Stimulated activated naive CD8-positive, alpha-beta T cell treated with anti-CD3 and anti-CD28 coated beads, Interleukin-15, Interleukin-2, amounts not matched to agents 100 ng/mL and 50 ng/mL, for 24 hours (primary cell): ENCODE measurements at regions not wholly inside any gene's neighbourhood (a gene's known extent, or its start where the extent isn't known, plus 50 kb on each side); places are given as distances from the start of the nearest gene placed in this dataset.

ENCODE experiments used
- H3K27ac Mint-ChIP-seq: one replicate; pipeline ENCODE4 v1.8.0; 2021; ENCODE audit warnings: mild to moderate bottlenecking, mixed read lengths
- H3K27me3 Mint-ChIP-seq: one replicate; pipeline ENCODE4 v1.8.0; 2021; ENCODE audit warnings: mixed read lengths
- H3K36me3 Mint-ChIP-seq: one replicate; pipeline ENCODE4 v1.8.0; 2021; ENCODE audit warnings: low read depth, mixed read lengths
- H3K4me1 Mint-ChIP-seq: one replicate; pipeline ENCODE4 v1.8.0; 2021; ENCODE audit warnings: low read depth, mixed read lengths
- H3K4me3 Mint-ChIP-seq: one replicate; pipeline ENCODE4 v1.8.0; 2021; ENCODE audit warnings: mild to moderate bottlenecking, mixed read lengths
- H3K9me3 Mint-ChIP-seq: one replicate; pipeline ENCODE4 v1.8.0; 2021; ENCODE audit warnings: mixed read lengths

- Mint-ChIP-seq H3K4me1 (no peaks in the 10 kb centered on the region), H3K36me3 (no peaks in the 10 kb centered on the region)
Measured at GRCh38 chr20:11652128-11652527, 265.6 kb upstream of the BTBD3 start.

GRCh38 chr20:11654766-11655165 lies 262.9 kb upstream of the BTBD3 start:
- Mint-ChIP-seq H3K36me3 (no peaks in the 10 kb centered on the region), H3K27ac (no peak overlapping the region), H3K27me3 (no peaks in the 10 kb centered on the region), H3K9me3 (peaks cover 8% of the 10 kb centered on the region), H3K4me1 (no peaks in the 10 kb centered on the region), H3K4me3 (no peak overlapping the region)

More at GRCh38 chr20:11652128-11652527, 265.6 kb upstream of the BTBD3 start:
- peaks cover 6% of the 10 kb centered on the region for H3K9me3 Mint-ChIP-seq
- no peak overlapping the region for H3K27ac Mint-ChIP-seq
- no peaks in the 10 kb centered on the region for H3K27me3 Mint-ChIP-seq
- no peak overlapping the region for H3K4me3 Mint-ChIP-seq

GRCh38 chr20:11660673-11661072 lies 257.0 kb upstream of the BTBD3 start:
- H3K27me3 Mint-ChIP-seq: no peaks in the 10 kb centered on the region
- H3K36me3 Mint-ChIP-seq: no peaks in the 10 kb centered on the region
- no peak overlapping the region for H3K27ac Mint-ChIP-seq
- no peak overlapping the region for H3K4me3 Mint-ChIP-seq
- no peaks in the 10 kb centered on the region for H3K4me1 Mint-ChIP-seq
- peaks cover 3% of the 10 kb centered on the region for H3K9me3 Mint-ChIP-seq

- H3K9me3 Mint-ChIP-seq: peaks cover 9% of the 10 kb centered on the region
- no peaks in the 10 kb centered on the region for H3K36me3 Mint-ChIP-seq
- H3K4me3 Mint-ChIP-seq: no peak overlapping the region
- no peaks in the 10 kb centered on the region for H3K4me1 Mint-ChIP-seq
- no peaks in the 10 kb centered on the region for H3K27me3 Mint-ChIP-seq
- no peak overlapping the region for H3K27ac Mint-ChIP-seq
Measured at GRCh38 chr20:11671015-11671511, 246.6 kb upstream of the BTBD3 start.

GRCh38 chr20:11672959-11673358 lies 244.7 kb upstream of the BTBD3 start:
- no peaks in the 10 kb centered on the region for H3K27me3 Mint-ChIP-seq
- H3K9me3 Mint-ChIP-seq: peaks cover 4% of the 10 kb centered on the region
- no peak overlapping the region for H3K27ac Mint-ChIP-seq
- no peaks in the 10 kb centered on the region for H3K4me1 Mint-ChIP-seq
- H3K4me3 Mint-ChIP-seq: no peak overlapping the region
- H3K36me3 Mint-ChIP-seq: no peaks in the 10 kb centered on the region

- Mint-ChIP-seq H3K4me1 (no peaks in the 10 kb centered on the region), H3K9me3 (no peaks in the 10 kb centered on the region), H3K27me3 (no peaks in the 10 kb centered on the region), H3K36me3 (no peaks in the 10 kb centered on the region), H3K27ac (no peak overlapping the region), H3K4me3 (no peak overlapping the region)
Measured at GRCh38 chr20:11675920-11676629, 241.6 kb upstream of the BTBD3 start.

GRCh38 chr20:11676630-11677287 lies 240.9 kb upstream of the BTBD3 start:
- H3K27me3 Mint-ChIP-seq: no peaks in the 10 kb centered on the region
- no peaks in the 10 kb centered on the region for H3K4me1 Mint-ChIP-seq
- H3K36me3 Mint-ChIP-seq: no peaks in the 10 kb centered on the region
- H3K9me3 Mint-ChIP-seq: no peaks in the 10 kb centered on the region
- H3K27ac Mint-ChIP-seq: no peak overlapping the region
- H3K4me3 Mint-ChIP-seq: no peak overlapping the region

GRCh38 chr20:11677428-11677827 lies 240.3 kb upstream of the BTBD3 start:
- Mint-ChIP-seq H3K27me3 (no peaks in the 10 kb centered on the region), H3K36me3 (no peaks in the 10 kb centered on the region)

GRCh38 chr20:11677836-11678235 lies 239.9 kb upstream of the BTBD3 start:
- Mint-ChIP-seq H3K4me1 (no peaks in the 10 kb centered on the region), H3K36me3 (no peaks in the 10 kb centered on the region), H3K9me3 (no peaks in the 10 kb centered on the region), H3K27ac (no peak overlapping the region), H3K27me3 (no peaks in the 10 kb centered on the region), H3K4me3 (no peak overlapping the region)

More at GRCh38 chr20:11677428-11677827, 240.3 kb upstream of the BTBD3 start:
- no peaks in the 10 kb centered on the region for H3K9me3 Mint-ChIP-seq
- H3K4me3 Mint-ChIP-seq: no peak overlapping the region
- no peak overlapping the region for H3K27ac Mint-ChIP-seq
- no peaks in the 10 kb centered on the region for H3K4me1 Mint-ChIP-seq

- no peak overlapping the region for H3K4me3 Mint-ChIP-seq
- no peaks in the 10 kb centered on the region for H3K36me3 Mint-ChIP-seq
- H3K9me3 Mint-ChIP-seq: peaks cover 5% of the 10 kb centered on the region
- H3K27me3 Mint-ChIP-seq: peaks cover 13% of the 10 kb centered on the region
- H3K27ac Mint-ChIP-seq: no peak overlapping the region
- no peaks in the 10 kb centered on the region for H3K4me1 Mint-ChIP-seq
Measured at GRCh38 chr20:11682285-11682684, 235.4 kb upstream of the BTBD3 start.

GRCh38 chr20:11686195-11686594 lies 231.5 kb upstream of the BTBD3 start:
- Mint-ChIP-seq H3K9me3 (peaks cover 9% of the 10 kb centered on the region), H3K36me3 (no peaks in the 10 kb centered on the region), H3K4me3 (no peak overlapping the region), H3K4me1 (no peaks in the 10 kb centered on the region), H3K27ac (no peak overlapping the region), H3K27me3 (peaks cover 28% of the 10 kb centered on the region)

GRCh38 chr20:11686820-11687543 lies 230.7 kb upstream of the BTBD3 start:
- H3K27ac Mint-ChIP-seq: no peak overlapping the region
- H3K9me3 Mint-ChIP-seq: peaks cover 9% of the 10 kb centered on the region
- no peaks in the 10 kb centered on the region for H3K36me3 Mint-ChIP-seq
- peaks cover 28% of the 10 kb centered on the region for H3K27me3 Mint-ChIP-seq
- H3K4me1 Mint-ChIP-seq: no peaks in the 10 kb centered on the region
- H3K4me3 Mint-ChIP-seq: no peak overlapping the region

- no peak overlapping the region for H3K27ac Mint-ChIP-seq
- H3K27me3 Mint-ChIP-seq: peaks cover 28% of the 10 kb centered on the region
- H3K4me1 Mint-ChIP-seq: no peaks in the 10 kb centered on the region
Measured at GRCh38 chr20:11687546-11688292, 230.0 kb upstream of the BTBD3 start.

GRCh38 chr20:11689262-11689661 lies 228.4 kb upstream of the BTBD3 start:
- peaks cover 9% of the 10 kb centered on the region for H3K9me3 Mint-ChIP-seq
- H3K27me3 Mint-ChIP-seq: peaks cover 28% of the 10 kb centered on the region
- H3K27ac Mint-ChIP-seq: no peak overlapping the region
- H3K36me3 Mint-ChIP-seq: no peaks in the 10 kb centered on the region
- H3K4me3 Mint-ChIP-seq: no peak overlapping the region
- H3K4me1 Mint-ChIP-seq: no peaks in the 10 kb centered on the region

More at GRCh38 chr20:11687546-11688292, 230.0 kb upstream of the BTBD3 start:
- H3K9me3 Mint-ChIP-seq: peaks cover 9% of the 10 kb centered on the region
- no peak overlapping the region for H3K4me3 Mint-ChIP-seq
- no peaks in the 10 kb centered on the region for H3K36me3 Mint-ChIP-seq
